ENCODE measurements at regions not wholly inside any gene's neighbourhood (a gene's known extent, or its start where the extent isn't known, plus 50 kb on each side); places are given as distances from the start of the nearest gene placed in this dataset.
"Not testable (repeated sequence)": the region's sequence is repeated elsewhere in the genome, so short reads cannot be mapped to it uniquely, and the experiment has no call there.

- DNase-seq (ENCODE audit: low spot score), result no peak
These were observed 156.4 kb upstream of the MAP3K1 start for GRCh38 chr5:56658972-56659371.

GRCh38 chr5:56656846-56657726 is 158.3 kb upstream of the MAP3K1 start:
- no peak for DNase-seq (ENCODE audit: low spot score)

GRCh38 chr5:56651893-56652292 is 163.5 kb upstream of the MAP3K1 start:
- DNase-seq (ENCODE audit: low spot score), result no peak

GRCh38 chr5:56650386-56650785 is 165.0 kb upstream of the MAP3K1 start:
- no peak for DNase-seq (ENCODE audit: low spot score)

- DNase-seq (ENCODE audit: low spot score), result peak; percentile 59
These were observed 165.8 kb upstream of the MAP3K1 start for GRCh38 chr5:56649569-56649968.

GRCh38 chr5:56648460-56649034 is 166.8 kb upstream of the MAP3K1 start:
- no peak for DNase-seq (ENCODE audit: low spot score)

GRCh38 chr5:56647099-56647850 is 168.1 kb upstream of the MAP3K1 start:
- DNase-seq (ENCODE audit: low spot score), result no peak

GRCh38 chr5:56641635-56642260 is 173.6 kb upstream of the MAP3K1 start:
- DNase-seq (ENCODE audit: low spot score), result no peak

- no peak for DNase-seq (ENCODE audit: low spot score)
These were observed 174.5 kb upstream of the MAP3K1 start for GRCh38 chr5:56640763-56641406.

- DNase-seq (ENCODE audit: low spot score), result no peak
These were observed 175.9 kb upstream of the MAP3K1 start for GRCh38 chr5:56639476-56639875.

GRCh38 chr5:56638768-56639238 is 176.5 kb upstream of the MAP3K1 start:
- DNase-seq (ENCODE audit: low spot score), result no peak

- DNase-seq (ENCODE audit: low spot score), result no peak
These were observed 177.2 kb upstream of the MAP3K1 start for GRCh38 chr5:56638061-56638621.

GRCh38 chr5:56637321-56637920 is 177.9 kb upstream of the MAP3K1 start:
- DNase-seq (ENCODE audit: low spot score), result no peak

GRCh38 chr5:56633950-56634349 is 181.4 kb upstream of the MAP3K1 start:
- peak; percentile 25 for DNase-seq (ENCODE audit: low spot score)

GRCh38 chr5:56632939-56633338 is 182.4 kb upstream of the MAP3K1 start:
- DNase-seq (ENCODE audit: low spot score), result no peak

- no peak for DNase-seq (ENCODE audit: low spot score)
These were observed 183.2 kb upstream of the MAP3K1 start for GRCh38 chr5:56632199-56632598.

GRCh38 chr5:56631719-56632118 is 183.6 kb upstream of the MAP3K1 start:
- no peak for DNase-seq (ENCODE audit: low spot score)

GRCh38 chr5:56628616-56629015 is 186.7 kb upstream of the MAP3K1 start:
- DNase-seq (ENCODE audit: low spot score), result not testable (repeated sequence)

GRCh38 chr5:56625541-56625940 is 189.8 kb upstream of the MAP3K1 start:
- peak; percentile 23 for DNase-seq (ENCODE audit: low spot score)

- no peak for DNase-seq (ENCODE audit: low spot score)
These were observed 190.6 kb upstream of the MAP3K1 start for GRCh38 chr5:56624751-56625150.

GRCh38 chr5:56622141-56622540 is 193.2 kb upstream of the MAP3K1 start:
- DNase-seq (ENCODE audit: low spot score), result no peak

Data from AG20443 (cell line).